Stimulated activated CD8-positive, alpha-beta memory T cell treated with anti-CD3 and anti-CD28 coated beads, Interleukin-7, amount 100 ng/mL, for 48 hours (primary cell): ENCODE measurements at regions not wholly inside any gene's neighbourhood (a gene's known extent, or its start where the extent isn't known, plus 50 kb on each side); places are given as distances from the start of the nearest gene placed in this dataset.

Experiments
- DNase-seq, 2 donors: peaks; one replicate each; pipeline ENCODE4 v3.0.0-alpha.2; 2020; ENCODE audit warnings: low read depth in 1 of 2; ENCODE audit errors: extremely low read depth in 1 of 2

DNA sequence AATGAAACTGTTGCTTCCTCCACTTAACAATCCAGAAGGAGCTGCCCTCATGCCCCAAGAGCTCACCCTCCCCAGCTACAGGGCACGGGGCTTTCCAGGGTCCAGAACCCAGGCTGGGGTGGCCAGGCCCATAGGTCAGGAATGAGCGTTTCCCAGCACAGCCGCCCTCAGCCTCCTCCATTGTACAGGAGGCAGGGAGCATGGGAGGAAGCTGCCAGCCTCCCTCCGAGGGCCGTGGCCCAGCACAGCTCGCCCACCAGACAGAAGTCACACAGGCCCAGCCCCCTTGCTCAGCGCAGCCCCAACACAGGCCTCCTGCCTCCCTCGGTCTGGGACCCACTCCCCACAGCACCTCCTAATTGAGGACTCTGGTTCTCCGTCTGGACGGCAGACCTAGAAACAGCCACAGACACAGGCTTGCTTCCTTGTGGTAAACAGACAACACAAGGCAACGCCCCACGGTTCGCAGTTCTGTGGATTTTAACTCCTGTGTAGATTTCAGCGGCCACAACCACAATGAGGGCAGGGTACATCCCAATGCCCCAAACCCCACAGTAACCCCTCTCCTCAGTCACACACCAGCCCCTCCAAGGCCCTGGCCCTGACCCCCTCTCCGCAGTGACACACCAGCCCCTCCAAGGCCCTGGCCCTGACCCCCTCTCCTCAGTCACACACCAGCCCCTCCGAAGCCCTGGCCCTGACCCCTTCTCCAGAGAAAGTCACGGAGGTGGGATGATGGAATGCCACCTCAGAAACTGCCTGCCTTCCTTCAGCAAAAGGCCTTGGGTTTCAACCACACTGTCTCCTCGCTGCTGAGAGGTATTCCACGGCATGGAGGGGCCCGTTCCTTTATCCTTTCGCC, 173.5 kb downstream of the DLL1 start:
- DNase-seq: no peak

DNA sequence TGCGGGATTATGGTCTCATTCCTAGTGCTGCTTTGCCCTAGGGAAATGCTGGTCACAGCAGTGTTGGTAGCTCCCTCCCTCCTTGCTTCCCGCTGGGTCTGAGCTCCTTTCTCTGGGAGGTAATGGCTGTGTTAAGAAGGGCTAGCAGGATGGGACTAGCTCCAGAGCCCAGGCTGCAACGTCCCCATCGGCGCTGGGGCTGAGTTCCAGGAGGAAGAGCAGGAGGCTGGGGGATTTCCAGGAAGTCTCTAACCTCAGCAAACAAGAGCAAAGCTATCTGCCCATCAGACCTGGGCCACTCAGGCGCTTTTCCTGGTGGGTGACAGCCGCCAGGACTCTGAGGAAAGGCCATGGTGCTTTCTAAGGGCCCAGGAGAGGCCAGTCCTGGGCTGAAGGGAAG, 174.2 kb downstream of the DLL1 start:
- no peak for DNase-seq

DNA sequence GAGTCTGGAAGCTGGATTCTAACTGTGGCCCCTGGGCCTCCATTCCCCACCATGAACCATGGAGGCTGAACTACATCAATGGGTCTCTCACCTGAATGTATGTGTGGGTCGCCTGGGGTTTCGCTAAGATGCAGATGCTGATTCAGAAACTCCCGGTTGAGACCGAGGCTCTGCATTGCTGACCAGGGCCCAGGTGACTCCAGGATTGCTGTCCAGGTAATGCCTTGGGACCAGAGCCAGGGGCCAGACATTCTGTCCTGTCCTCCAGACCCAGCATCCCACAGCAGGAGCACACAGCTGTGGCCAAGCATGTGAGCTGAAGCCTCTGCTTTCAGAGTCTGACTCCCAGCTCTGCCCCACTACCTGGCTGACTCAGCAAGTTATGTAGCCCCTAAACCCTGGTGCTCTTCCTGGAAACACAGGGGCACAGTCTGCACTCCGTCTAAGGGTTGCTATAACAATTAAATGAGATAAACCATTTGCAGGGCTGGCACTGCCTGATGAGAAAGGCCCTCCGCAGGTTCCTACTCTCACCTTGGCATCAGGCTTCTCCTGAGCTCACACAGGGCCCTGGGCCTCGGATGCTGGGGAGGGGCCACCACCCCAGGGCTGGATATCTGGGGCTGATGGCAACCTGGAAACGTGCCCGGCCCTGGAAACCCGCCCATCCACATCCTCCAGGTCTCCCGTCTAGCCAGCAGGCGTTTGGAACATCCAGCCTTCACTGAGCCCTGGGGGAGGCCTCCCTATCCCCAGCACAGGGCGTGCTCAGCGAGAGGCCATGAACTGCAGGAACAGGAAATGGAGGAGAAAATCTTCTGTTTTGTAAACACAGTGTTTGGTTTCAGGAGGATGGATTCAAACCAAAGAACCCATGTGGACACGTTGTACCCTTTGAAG, 175.7 kb downstream of the DLL1 start:
- no peak for DNase-seq

DNA sequence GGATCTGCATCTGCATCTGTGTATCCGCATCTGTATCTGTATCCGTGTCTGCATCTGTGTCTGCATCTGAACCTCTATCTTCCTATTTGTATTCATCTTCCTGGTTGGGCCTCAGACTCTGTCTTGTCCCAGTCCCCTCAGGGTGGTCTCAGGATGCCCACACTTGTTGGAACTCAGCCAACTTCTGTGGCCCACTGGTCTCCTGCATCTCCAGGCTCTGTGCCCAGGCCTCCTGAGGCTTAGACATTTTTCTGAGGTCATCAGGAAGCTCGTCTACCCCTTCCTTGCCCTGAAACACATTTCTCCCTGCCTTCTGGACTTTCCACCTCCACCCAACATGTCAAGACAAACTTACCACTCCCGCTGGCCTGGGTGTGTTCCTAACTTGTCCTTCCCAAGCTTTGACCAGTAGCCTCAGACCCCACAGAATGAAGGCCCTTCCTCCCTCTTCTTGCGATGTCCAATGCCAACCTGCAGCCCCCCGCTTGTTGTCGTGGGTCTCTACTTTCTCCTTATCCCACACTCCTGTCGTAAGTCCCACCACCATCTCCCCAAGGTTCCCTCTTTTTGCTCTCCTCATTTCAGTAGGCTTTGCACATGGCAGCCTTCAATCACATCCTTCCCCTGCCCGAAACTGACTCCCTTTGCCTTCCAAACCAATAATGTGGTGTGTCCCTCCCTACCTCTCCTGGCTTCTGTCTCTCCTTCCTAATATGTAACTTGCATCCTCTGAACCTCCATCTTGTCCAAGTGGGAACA, 176.5 kb downstream of the DLL1 start:
- DNase-seq: no peak

DNA sequence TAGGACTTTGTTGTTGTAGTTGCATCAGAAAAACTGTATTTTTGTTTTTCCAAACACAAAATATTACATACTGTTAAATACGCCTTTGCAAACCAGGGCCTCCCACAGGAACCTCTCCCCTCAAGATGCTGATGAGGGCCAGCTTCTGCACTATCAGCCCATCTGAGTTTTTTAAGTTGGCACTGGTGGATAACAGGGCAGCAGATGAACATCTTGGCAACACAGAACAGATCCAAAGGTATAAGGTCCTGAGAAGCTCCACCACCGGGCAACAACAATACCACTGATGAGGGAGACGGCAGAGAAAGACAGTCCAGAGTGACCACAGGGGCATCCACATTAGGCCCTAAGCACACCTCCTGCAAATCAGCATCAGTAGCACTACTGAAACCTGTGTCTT, 177.7 kb downstream of the DLL1 start:
- DNase-seq: no peak

DNA sequence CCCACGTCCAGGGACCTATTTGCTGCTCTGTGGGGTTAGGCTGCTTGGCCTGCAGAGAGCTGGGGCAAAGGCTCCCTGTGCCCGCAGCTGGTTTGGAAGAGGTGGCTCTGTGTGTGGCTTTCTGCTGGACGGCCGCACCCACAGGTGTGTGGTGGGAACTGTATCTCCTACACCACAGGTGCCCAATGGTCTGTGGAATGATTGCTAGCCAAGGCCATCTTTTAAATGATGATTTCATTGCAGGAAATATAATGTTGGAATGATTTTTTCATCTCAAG, 178.4 kb downstream of the DLL1 start:
- no peak for DNase-seq

DNA sequence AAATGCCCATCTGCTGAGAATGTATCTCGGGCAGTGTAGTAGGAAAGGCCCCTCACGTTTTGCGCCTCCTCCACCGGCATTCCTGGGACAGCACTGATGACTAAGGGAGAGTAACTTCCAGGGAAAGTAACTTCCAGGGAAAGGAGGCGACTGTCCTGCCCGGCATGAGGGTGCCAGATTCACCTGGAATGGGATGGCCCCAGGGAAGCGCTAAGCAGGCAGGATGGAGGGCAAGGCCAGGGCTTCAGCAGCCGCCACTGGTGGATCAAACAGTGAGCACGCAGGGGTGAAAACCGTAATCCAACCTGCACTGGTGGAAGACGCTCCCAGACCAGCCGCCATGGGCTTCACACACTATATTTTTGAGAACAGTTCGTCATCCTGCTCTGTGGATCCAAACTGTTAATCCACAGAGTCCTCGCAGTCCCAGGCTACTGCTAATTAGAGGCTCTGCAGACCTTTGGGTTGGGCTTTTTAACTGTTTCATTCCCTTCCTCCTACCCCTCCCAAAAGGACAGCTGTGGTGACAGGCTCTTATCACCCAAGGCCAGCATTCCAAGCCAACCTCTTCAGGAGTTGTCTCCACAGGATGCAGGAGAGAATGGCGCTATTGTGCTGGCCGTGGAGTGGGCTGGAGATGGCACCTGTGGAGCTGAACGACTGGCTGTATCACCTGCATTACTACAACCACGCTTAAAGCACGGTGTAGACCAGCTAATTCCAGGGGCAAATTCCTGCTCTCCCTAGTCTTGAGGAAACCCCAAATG, 178.9 kb downstream of the DLL1 start:
- no peak for DNase-seq

DNA sequence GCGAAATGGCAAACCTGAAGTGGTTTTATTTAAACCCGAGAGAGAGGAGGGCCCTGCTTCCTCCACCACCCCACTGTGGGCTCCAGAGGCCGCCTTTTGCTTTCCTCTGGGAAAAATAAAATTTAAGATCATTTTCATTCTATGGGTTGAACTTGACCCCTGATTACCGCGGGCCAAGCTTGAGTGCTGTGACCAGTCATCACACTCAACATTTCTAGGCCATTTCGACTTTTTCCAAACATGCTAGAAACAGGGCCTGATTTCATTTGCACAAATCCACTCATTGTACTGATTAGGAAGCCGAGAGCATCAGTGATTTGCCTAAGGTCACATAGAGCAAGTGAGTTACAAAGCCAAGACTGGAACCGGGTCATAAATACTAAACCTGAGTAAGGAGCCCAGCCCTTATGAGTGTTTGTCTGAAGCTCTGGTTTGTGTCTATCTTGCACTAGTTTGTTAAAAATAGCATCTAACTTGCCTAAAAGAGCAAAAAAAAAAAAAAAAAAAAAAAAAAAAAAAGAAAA, 179.7 kb downstream of the DLL1 start:
- no peak for DNase-seq

DNA sequence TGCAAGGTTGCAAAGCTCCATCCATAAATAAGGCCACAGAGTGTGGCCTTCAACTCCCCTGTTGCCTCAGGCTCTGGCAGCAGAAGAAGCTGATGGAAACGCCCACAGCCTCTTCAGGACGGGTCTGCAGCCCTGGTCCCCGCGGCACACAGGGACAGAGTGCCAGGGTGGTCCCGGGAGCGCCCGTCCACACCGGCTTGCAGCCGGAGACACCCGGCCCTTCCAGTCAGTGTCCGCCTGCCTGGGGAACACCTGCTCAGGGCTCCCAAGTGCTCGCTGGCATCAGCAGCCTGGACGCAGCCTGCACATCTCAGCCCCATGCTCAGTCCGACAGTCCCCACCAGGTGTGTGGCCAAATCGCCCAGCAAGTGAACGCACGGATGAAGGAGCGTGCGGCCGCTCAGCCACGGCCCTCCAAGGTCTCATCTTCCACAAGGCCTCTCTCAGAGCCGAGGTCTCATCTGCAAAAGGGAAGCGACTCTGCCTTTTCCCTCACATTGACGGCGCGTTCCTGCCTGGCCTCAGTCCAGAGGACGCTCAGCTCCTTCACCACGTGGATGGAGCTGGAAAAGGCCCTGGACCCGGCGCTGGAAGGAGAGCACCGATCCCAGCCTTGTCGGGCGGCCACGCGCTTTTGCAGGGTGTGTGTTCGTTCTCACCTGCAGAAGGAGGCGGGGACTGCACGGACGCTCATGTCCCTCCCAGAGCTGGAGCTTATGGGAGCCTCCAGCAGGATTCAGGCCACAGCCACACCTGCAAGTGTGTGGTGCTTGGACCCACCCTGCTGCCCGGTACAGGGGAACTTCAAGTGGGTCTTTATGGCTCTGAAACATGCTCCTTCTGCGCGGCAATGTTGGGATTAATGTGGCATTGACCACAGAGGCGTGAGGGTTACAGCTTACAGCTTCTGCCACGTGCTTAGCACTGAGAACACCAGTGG, 180.4 kb downstream of the DLL1 start:
- no peak for DNase-seq

DNA sequence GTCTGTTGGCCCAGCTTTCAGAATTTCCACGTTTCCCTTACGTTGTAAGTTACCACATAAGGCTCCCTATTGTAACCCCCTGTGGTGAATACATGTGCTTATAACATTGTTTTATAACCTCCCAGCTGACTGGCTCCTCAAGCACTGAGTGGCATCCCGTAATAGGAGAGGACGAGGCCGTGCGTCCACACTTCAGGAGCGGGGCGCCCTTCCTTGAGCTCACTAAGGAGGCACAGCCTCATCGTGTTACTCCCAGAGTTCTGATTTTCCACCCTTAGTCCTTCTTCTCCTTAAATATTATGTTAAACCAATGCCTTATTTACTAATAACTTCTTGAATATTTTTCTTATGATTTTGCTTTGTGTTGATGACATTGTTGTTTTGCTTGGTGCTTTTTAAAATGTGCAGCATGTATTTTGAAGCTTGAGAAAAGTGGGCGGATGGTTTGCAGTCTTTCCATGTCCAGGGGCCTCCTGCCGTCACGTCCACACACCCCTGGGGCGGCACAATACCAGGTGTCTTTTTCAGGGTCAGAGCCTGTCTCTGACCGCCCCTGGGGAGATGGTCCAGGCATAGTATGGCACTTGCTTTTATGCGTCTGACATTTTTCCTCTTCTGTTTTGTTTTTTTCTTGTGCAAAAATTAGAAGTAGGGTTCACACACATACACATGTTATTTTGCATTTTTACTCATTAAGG, 181.8 kb downstream of the DLL1 start:
- DNase-seq: no peak

DNA sequence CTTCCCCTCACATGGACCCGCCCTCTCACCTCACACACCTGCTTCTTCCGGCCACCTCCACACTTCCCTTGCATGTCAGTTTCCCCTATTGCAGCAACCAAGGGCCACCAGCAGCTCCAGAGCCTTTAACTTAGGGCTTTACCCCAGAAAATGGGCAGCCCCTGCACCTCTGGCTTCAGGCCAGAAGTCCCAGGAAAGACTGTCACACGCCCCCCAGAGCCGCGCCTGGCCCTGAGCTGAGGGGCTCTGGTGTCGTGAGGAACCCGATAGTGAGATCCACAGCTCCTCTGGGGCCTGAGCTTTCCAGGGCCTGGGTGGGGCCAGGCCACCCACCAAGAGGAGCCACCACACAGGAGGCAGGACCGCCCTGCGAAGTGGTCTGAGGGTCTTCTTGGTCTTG, 182.4 kb downstream of the DLL1 start:
- no peak for DNase-seq

DNA sequence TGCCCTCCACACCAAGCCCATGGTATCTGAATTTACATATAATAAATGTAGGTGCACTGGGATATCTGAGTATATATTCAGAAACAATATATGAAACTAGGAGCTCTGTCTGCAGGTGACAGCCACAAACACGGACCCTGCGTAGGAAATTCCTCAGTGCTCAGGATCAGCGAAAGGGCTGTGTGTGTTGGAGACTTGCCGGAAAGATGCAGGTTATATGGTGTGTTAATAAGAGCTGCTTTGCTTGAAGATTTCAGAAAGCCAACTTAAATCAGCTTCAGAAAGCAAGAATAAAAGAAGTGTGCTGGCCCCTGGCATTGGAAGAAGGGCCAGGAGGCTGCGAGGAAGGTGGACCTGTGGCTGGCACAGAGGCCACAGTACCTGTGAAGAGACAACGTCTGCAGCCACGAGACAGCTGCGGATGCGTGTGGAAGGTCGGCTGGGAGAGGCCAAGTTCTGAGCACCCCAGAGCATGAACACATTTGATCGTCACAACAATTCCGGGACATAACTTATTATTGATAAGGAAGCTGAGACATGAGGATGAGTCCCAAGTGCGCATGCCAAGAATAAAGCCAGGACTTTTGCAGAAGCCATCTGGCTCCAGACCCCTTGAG, 183.2 kb downstream of the DLL1 start:
- no peak for DNase-seq

DNA sequence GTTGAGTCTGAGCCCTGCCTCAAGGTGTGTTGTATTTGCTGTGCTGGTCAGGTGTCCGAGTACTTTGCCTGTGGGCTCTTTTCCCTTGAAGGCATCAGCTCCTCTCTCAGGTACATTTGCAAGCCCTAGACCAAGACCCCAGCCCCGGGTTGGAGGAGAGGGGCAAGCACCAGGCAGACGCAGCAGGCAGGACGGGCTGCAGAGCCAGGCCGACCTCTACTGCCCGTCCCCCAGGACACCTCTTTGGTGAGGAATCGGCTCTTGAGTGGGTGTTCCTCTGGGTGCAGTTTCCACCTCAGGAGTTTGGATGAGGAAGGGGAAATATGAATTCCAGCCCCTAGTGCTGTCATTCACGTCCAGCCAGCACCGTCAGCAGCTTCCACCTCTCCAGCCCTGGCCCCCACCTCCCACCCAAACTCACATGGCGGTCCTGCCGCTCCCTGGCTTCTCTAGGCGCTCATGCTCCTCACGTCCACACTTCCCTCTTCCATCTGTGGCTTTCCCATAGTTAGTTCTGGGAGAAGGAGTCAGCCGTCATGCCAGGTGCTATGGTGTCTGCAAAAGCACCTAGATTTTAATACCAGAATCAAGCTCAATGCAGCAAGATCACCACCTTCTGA, 183.9 kb downstream of the DLL1 start:
- DNase-seq: no peak

DNA sequence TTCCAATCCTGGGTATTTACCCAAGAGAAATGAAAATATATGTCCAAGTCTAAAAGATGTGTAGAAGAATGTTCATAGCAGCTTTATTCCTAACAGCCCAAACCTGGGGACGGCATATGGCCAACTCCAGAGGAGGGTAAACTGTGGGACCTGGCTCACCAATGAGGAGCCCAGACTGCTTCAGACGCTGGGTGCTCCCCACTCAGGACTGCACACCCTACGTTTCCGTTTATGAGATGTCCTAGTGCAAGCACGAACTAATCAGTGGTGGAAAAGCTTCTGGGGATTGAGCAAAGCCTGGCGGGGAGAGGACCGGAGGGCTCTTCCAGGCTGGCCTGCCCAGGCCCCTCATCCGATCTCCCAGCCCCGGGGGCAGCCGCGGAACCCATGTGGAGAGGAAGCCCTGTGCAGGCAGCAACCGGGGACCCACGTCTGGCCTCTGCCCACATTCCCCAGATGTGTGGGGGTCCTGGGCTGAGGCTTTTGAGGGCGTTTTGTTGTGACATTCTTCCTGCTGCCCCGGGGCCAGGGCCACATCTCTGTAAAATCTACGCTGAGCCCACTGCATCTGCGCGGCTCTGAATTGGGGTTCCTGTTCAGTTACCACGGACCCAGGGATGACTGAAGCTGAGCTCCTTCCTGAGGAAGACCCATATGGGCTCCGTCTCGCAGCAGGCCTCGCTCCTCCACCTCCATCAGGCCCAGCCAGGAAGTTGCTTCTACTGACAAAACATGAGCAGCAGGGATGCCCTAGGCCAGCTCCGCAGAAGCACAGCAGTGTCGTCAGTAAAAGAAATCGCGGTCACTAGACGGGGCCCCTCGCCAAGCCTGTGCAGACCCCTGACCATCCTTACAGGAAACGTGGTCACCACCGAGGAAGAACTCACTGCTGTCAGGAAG, 188.0 kb downstream of the DLL1 start:
- no peak for DNase-seq

DNA sequence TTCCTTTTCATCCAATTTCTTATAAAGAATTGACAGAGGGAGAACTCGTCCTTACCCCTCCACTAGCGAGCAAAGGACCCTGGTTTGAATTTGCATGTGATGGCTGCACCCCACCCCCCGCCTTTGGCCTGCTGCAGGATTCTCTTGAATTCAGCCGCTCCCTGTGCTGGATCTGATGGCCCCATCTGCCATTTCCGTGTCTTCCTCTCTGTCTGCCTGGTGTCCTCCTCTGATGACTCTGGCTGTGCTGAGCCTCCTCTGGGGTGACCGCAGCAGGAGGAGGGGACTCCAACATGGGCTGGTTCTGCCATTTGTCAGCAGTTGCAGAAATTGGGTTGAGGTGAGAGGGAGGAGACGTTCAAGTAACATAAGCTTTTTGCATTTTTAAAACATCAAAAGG, 188.8 kb downstream of the DLL1 start:
- DNase-seq: no peak

DNA sequence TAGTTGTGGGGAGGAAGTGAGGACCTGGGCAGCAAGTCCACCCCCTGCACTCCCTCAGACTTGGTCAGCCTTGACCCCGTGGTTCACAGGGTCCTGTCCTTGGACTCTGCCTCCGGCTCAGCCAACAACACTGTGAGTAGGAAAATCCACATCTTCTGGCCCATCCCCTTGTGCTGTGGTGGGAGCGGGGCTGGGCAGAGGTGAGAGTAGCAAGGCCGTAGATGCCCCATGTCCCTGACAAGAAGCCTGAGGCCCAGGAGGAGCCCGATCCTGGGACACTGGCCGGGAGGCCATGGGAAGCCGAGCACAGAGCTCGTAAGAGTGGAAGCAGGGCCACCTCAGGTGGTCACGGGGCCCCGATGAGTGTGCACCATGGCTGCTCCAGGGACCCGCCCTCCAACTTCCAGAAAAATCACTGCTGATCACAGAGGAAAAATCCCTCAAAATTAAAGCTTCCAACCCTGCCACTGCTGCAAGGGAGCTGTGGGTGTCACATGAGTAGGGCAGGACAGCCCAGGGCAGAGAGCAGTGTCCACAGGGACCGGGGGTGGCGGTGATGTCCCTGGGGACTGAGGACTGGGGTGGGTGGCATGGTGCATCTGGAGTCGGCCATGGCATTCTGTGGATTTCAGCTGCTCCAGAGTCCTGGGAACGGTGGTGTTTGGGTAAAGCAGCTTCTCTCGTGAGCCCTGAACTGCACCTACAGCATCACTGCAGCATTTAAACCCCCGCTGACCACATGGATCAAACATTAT, 189.4 kb downstream of the DLL1 start:
- no peak for DNase-seq
